Prostate gland (tissue), 2 donors: ENCODE measurements at regions not wholly inside any gene's neighbourhood (a gene's known extent, or its start where the extent isn't known, plus 50 kb on each side); places are given as distances from the start of the nearest gene placed in this dataset.

Source experiments
- POLR2AphosphoS5 ChIP-seq: sonication (generic); formaldehyde crosslinking; IDR thresholded peaks from one replicate; pipeline ENCODE4 v1.6.1; 2017; ENCODE audit warnings: antibody characterized with exemption
- TF ChIP-seq, protein P1 (sequence below), 4 experiments: fragments of 200-600 bp in 2 of 4; fragments of 450-650 bp in 2 of 4; sonication (generic) in 2 of 4; IDR thresholded peaks; 1 replicate in 3 of 4; 2 replicates in 1 of 4; pipeline ENCODE4 v1.5.1; 2016 to 2019; ENCODE audit warnings: antibody characterized with exemption in 4 of 4, mild to moderate bottlenecking in 2 of 4, moderate library complexity in 2 of 4

DNA sequence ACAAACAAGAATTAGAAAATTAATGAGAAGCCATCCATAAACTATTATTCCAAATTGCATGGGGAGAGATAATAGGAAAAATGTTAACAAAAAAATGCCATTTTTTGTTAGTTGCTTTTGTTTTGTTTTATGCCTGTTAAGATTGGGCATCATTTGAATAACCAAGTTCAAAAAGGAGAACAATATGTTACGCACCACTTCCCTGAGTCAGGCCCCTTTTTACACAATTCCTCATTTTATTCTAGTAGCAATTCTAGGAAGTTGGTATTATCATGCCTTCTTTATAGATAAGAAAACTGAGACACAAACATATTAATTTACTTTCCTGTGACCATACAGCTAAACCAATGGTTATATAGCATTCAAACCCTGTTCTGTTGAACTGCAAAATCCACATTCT is 736.9 kb upstream of the CCDC54 start:
- TF ChIP-seq POLR2AphosphoS5 = no peak
- TF ChIP-seq, protein P1, sequence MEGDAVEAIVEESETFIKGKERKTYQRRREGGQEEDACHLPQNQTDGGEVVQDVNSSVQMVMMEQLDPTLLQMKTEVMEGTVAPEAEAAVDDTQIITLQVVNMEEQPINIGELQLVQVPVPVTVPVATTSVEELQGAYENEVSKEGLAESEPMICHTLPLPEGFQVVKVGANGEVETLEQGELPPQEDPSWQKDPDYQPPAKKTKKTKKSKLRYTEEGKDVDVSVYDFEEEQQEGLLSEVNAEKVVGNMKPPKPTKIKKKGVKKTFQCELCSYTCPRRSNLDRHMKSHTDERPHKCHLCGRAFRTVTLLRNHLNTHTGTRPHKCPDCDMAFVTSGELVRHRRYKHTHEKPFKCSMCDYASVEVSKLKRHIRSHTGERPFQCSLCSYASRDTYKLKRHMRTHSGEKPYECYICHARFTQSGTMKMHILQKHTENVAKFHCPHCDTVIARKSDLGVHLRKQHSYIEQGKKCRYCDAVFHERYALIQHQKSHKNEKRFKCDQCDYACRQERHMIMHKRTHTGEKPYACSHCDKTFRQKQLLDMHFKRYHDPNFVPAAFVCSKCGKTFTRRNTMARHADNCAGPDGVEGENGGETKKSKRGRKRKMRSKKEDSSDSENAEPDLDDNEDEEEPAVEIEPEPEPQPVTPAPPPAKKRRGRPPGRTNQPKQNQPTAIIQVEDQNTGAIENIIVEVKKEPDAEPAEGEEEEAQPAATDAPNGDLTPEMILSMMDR (IDR thresholded peaks at IDR 0.05) = no peak
